Lower leg skin (tissue), 4 donors: ENCODE measurements at regions not wholly inside any gene's neighbourhood (a gene's known extent, or its start where the extent isn't known, plus 50 kb on each side); places are given as distances from the start of the nearest gene placed in this dataset.

ENCODE experiments used
- DNase-seq, 2 donors: peaks; one replicate each; pipeline ENCODE4 v3.0.0-alpha.2; 2019; ENCODE audit warnings: low spot score in 2 of 2
- H3K4me3 ChIP-seq: fragments of 200-600 bp; sonication (generic); 2 replicates; pipeline ENCODE4 v1.5.1; 2017; ENCODE audit warnings: mild to moderate bottlenecking, low read depth; ENCODE audit not compliant: poor library complexity, severe bottlenecking
- POLR2A ChIP-seq, 2 donors: fragments of 450-650 bp; IDR thresholded peaks; one replicate each; pipeline ENCODE4 v1.6.1; 2016 to 2017; ENCODE audit warnings: antibody characterized with exemption in 2 of 2, mild to moderate bottlenecking in 1 of 2, moderate library complexity in 1 of 2
- WGBS, 2 donors: methylation state at CpG; one replicate each; pipeline ENCODE4 v1.1.5; 2018; 5-methylcytosine and 5-hydroxymethylcytosine counted together
- intact Hi-C: fragments of 100-400 bp; cut with DNase I; formaldehyde crosslinking; loops from one replicate; pipeline ENCODE4 v1.15.0; 2023; ENCODE audit warnings: low total_unique reads
- TF ChIP-seq, protein P1 (sequence below), 3 donors: fragments of 450-650 bp; IDR thresholded peaks; one replicate each; pipeline ENCODE4 v1.5.1; 2016; ENCODE audit warnings: antibody characterized with exemption in 3 of 3, mild to moderate bottlenecking in 3 of 3, moderate library complexity in 2 of 3

GRCh38 chr9:95808011-95808410, 67.5 kb upstream of the ERCC6L2 start:
- intact Hi-C loops = no loop called here
- WGBS, 2 donors = 49 to 52% methylated on average over 3 of the region's 3 CpGs
- TF ChIP-seq POLR2A (IDR thresholded peaks at IDR 0.05) = no peak
- TF ChIP-seq, protein P1, sequence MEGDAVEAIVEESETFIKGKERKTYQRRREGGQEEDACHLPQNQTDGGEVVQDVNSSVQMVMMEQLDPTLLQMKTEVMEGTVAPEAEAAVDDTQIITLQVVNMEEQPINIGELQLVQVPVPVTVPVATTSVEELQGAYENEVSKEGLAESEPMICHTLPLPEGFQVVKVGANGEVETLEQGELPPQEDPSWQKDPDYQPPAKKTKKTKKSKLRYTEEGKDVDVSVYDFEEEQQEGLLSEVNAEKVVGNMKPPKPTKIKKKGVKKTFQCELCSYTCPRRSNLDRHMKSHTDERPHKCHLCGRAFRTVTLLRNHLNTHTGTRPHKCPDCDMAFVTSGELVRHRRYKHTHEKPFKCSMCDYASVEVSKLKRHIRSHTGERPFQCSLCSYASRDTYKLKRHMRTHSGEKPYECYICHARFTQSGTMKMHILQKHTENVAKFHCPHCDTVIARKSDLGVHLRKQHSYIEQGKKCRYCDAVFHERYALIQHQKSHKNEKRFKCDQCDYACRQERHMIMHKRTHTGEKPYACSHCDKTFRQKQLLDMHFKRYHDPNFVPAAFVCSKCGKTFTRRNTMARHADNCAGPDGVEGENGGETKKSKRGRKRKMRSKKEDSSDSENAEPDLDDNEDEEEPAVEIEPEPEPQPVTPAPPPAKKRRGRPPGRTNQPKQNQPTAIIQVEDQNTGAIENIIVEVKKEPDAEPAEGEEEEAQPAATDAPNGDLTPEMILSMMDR (IDR thresholded peaks at IDR 0.05) = no peak
- DNase-seq = no peak
- no peak overlapping the region for H3K4me3 ChIP-seq

DNA sequence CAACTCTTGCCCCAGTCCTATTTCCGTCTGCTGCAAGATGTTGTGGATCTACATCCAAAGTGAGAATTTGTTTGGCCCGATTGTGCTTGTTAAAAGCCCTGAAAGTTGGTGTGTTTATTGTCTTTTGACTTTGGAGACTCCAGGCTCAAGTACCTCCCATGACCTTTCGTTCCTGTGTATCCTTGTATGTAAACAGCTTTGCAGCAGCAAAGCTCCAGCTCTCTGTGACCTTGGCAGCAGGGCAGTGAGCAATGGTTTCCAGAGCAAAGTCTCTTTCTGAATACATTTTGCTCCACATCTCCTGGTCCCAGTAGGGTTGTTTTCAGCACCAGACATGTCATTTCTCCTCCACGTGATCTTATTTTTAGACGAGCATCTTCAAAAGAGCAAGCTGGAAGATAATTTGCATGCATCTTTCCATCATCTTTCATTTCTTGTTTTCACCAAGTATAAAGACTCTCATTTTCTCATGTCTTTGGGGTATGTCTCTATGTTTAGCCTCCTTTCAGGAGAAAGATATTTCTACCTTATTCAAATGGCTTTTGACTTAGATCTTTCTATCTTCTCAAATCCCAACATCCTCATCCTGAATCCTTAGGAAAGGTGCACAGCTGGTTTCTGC, 68.1 kb upstream of the ERCC6L2 start:
- no peak for DNase-seq
- intact Hi-C loops = no loop called here

GRCh38 chr9:95803197-95803596, 72.3 kb upstream of the ERCC6L2 start:
- intact Hi-C loops = no loop called here
- no peak overlapping the region for H3K4me3 ChIP-seq
- TF ChIP-seq POLR2A (IDR thresholded peaks at IDR 0.05) = no peak
- TF ChIP-seq, protein P1 (IDR thresholded peaks at IDR 0.05) = no peak
- WGBS, 2 donors = 77 to 83% methylated on average over 4 of the region's 4 CpGs
- DNase-seq = no peak

More for the DNA sequence above, 68.1 kb upstream of the ERCC6L2 start:
- WGBS, 2 donors = 53 to 70% methylated on average over 5 of the region's 5 CpGs
- H3K4me3 ChIP-seq = no peak overlapping the region
- TF ChIP-seq, protein P1 (IDR thresholded peaks at IDR 0.05) = no peak
- TF ChIP-seq POLR2A (IDR thresholded peaks at IDR 0.05) = no peak

GRCh38 chr9:95801797-95802196, 73.7 kb upstream of the ERCC6L2 start:
- intact Hi-C loops = no loop called here
- WGBS, 2 donors = 61 to 71% methylated on average over 1 of the region's 1 CpG
- TF ChIP-seq, protein P1 (IDR thresholded peaks at IDR 0.05) = no peak
- no peak for TF ChIP-seq POLR2A (IDR thresholded peaks at IDR 0.05)
- H3K4me3 ChIP-seq = no peak overlapping the region
- no peak for DNase-seq

DNA sequence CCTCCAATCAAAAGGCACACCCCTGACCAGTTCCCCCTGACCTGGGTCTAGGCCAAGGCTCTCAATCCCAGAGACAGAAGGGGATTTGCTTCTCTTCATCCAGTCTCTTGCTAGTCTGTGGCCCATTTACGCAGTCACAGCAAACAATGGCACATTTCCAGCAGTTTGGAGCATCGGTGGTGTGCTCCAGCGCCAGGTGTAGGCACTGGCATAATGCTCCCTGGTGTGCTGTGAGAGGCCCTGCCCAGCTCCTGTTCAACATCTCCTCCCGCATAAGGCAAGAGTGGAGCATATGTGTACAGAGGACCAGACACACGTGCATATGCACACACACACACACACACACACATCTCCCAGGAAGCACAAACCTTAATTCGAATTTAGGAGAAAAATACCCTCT, 79.5 kb upstream of the ERCC6L2 start:
- TF ChIP-seq, protein P1 (IDR thresholded peaks at IDR 0.05) = no peak
- TF ChIP-seq POLR2A (IDR thresholded peaks at IDR 0.05) = no peak
- 72 to 74% methylated on average over 6 of the region's 6 CpGs for WGBS, 2 donors
- DNase-seq = no peak
- H3K4me3 ChIP-seq = no peak overlapping the region
- intact Hi-C loops = no loop called here
